22Rv1 (cell line): ENCODE measurements at regions not wholly inside any gene's neighbourhood (a gene's known extent, or its start where the extent isn't known, plus 50 kb on each side); places are given as distances from the start of the nearest gene placed in this dataset.

Experiments used
- CTCF ChIP-seq: fragments of 450-650 bp; IDR thresholded peaks from 2 replicates; pipeline ENCODE4 v1.5.1; 2017; ENCODE audit warnings: mild to moderate bottlenecking
- ZFX ChIP-seq: fragments of 450-650 bp; IDR thresholded peaks from 2 replicates; pipeline ENCODE4 v1.6.1; 2017; ENCODE audit warnings: antibody characterized with exemption, borderline replicate concordance

DNA sequence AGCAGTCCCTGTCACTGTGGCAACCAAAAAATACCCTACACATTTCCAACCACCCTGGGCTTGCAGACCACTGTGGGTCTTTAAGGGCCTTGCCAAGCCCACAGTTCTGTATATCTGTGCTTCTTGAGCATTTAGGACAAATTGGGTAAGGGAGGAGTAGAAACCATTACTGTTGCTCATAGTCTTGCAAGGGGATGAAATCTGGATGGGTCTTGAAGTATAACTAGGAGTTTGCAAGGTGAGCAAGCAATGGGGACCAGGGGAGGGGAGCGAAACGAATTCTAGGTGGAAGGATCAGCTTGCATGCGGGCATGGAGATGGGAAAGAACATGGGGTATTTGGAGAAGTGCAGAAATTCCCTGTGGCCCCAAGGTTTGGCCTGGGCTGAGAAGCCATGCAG lies 202.9 kb downstream of the RAB11FIP4 start:
- TF ChIP-seq CTCF (no peak), ZFX (no peak)
